Keratinocyte (primary cell): ENCODE measurements at regions not wholly inside any gene's neighbourhood (a gene's known extent, or its start where the extent isn't known, plus 50 kb on each side); places are given as distances from the start of the nearest gene placed in this dataset.

Source experiments
- DNase-seq: peaks from one replicate; pipeline ENCODE4 v3.0.0-alpha.2; 2011; ENCODE audit warnings: low read depth, missing footprints, low spot score
- FAIRE-seq: peaks from 2 replicates; lab custom pipeline; 2011; peaks lifted over from hg19 to GRCh38; lab: Jason Lieb, UNC
- H2AFZ ChIP-seq: 2 replicates; pipeline ENCODE4 v1.6.0; 2012; ENCODE audit warnings: low read length, control low read depth, inconsistent platforms; ENCODE audit not compliant: control insufficient read depth
- H3K27ac ChIP-seq: 2 replicates; pipeline ENCODE4 v1.5.1; 2011; ENCODE audit warnings: low read length; ENCODE audit not compliant: control insufficient read depth, insufficient read depth
- H3K27me3 ChIP-seq: 3 replicates; pipeline ENCODE4 v1.6.0; 2011; ENCODE audit warnings: low read length; ENCODE audit not compliant: control insufficient read depth, insufficient read depth; ENCODE audit errors: extremely low read depth
- H3K36me3 ChIP-seq, 2 experiments: 2 replicates in 1 of 2; 3 replicates in 1 of 2; pipeline ENCODE4 v1.5.1; 2011; ENCODE audit warnings: low read length in 2 of 2, mild to moderate bottlenecking in 1 of 2; ENCODE audit not compliant: control insufficient read depth in 2 of 2, insufficient read depth in 2 of 2; ENCODE audit errors: extremely low read depth in 1 of 2
- H3K4me1 ChIP-seq: 3 replicates; pipeline ENCODE4 v1.5.1; 2011; ENCODE audit warnings: low read length; ENCODE audit not compliant: control insufficient read depth, insufficient read depth; ENCODE audit errors: extremely low read depth
- H3K4me2 ChIP-seq: 3 replicates; pipeline ENCODE4 v1.6.0; 2011; ENCODE audit warnings: low read depth, low read length; ENCODE audit not compliant: control insufficient read depth, insufficient read depth; ENCODE audit errors: extremely low read depth
- H3K4me3 ChIP-seq, 3 experiments: fragments of 200-600 bp in 1 of 3; sonication (generic) in 1 of 3; 2 replicates in 2 of 3; 3 replicates in 1 of 3; pipeline ENCODE4 v1.5.1; 2011 to 2016; ENCODE audit warnings: low read length in 3 of 3, mild to moderate bottlenecking in 3 of 3, control low read depth in 2 of 3, inconsistent platforms in 1 of 3, low read depth in 1 of 3, mixed read lengths in 1 of 3, mixed run types in 1 of 3, moderate library complexity in 1 of 3; ENCODE audit not compliant: control insufficient read depth in 2 of 3, insufficient read depth in 2 of 3; ENCODE audit errors: extremely low read depth in 1 of 3
- H3K79me2 ChIP-seq: 2 replicates; pipeline ENCODE4 v1.6.0; 2012; ENCODE audit warnings: low read length; ENCODE audit not compliant: control insufficient read depth, insufficient read depth
- H3K9ac ChIP-seq: 3 replicates; pipeline ENCODE4 v1.6.0; 2011; ENCODE audit warnings: low read length; ENCODE audit not compliant: control insufficient read depth, insufficient read depth; ENCODE audit errors: extremely low read depth
- H3K9me1 ChIP-seq: 3 replicates; pipeline ENCODE4 v1.6.0; 2011; ENCODE audit warnings: low read length; ENCODE audit not compliant: control insufficient read depth, insufficient read depth; ENCODE audit errors: extremely low read depth
- H3K9me3 ChIP-seq: 2 replicates; pipeline ENCODE4 v1.5.1; 2012; ENCODE audit warnings: low read depth, low read length; ENCODE audit not compliant: control insufficient read depth
- H4K20me1 ChIP-seq: 3 replicates; pipeline ENCODE4 v1.6.0; 2011; ENCODE audit warnings: low read length; ENCODE audit not compliant: control insufficient read depth, insufficient read depth; ENCODE audit errors: extremely low read depth
- CTCF ChIP-seq, 3 experiments: IDR thresholded peaks in 1 of 3; conservative IDR thresholded peaks in 1 of 3; optimal IDR thresholded peaks in 1 of 3; 2 replicates in 2 of 3; 3 replicates in 1 of 3; pipeline versions ENCODE3 to v1.5.1; 2011; ENCODE audit warnings: low read length in 3 of 3, mild to moderate bottlenecking in 3 of 3, moderate library complexity in 2 of 3, control low read depth in 1 of 3, inconsistent platforms in 1 of 3; ENCODE audit not compliant: insufficient read depth in 2 of 3; ENCODE audit errors: extremely low read depth in 1 of 3
- EZH2 ChIP-seq: IDR thresholded peaks from one replicate; pipeline ENCODE4 v1.6.1; 2012; ENCODE audit warnings: inconsistent platforms, mild to moderate bottlenecking, low read length, moderate library complexity
- dilution Hi-C: fragments of 300-500 bp; cut with MboI; formaldehyde crosslinking; loops from one replicate; pipeline ENCODE4 v1.7.0; 2020; ENCODE audit warnings: low sequenced_read_pairs; ENCODE audit not compliant: extremely low pct_ligation_motif_present

DNA sequence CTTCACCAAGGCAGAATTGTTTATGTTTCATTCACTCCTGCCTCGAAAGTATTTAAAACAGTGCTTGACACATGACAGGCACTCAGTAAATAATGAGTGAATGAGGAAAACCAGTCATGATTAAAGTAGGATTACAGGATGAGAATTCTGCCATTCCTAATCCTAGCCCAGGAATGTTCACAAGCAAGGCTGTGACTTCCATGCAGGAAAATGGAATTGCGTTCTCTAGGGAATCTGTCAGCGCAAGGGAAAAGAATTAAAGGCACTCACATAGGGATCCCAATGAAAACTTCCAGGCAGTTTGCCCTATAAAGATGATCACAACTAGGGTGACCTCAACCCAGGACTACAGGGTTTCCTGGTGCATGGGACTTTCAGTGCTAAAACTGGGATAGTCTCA, 143.4 kb downstream of the CYSLTR2 start:
- Histone ChIP-seq H2AFZ (no peak overlapping the region), H4K20me1 (no peaks in the 10 kb centered on the region), H3K36me3 (no peaks in the 10 kb centered on the region), H3K4me2 (no peak overlapping the region), H3K9me3 (no peaks in the 10 kb centered on the region), H3K9me1 (no peaks in the 10 kb centered on the region), H3K9ac (no peak overlapping the region), H3K4me3 (no peak overlapping the region), H3K27me3 (no peaks in the 10 kb centered on the region), H3K4me1 (peaks cover 2% of the 10 kb centered on the region), H3K79me2 (no peaks in the 10 kb centered on the region), H3K27ac (no peak overlapping the region)
- no peak for TF ChIP-seq CTCF (optimal IDR thresholded peaks at IDR 0.05 in 1 of 3, IDR thresholded peaks at IDR 0.05 in 1 of 3, conservative IDR thresholded peaks at IDR 0.05 in 1 of 3; ENCODE audit: extremely low read depth in 1 of 3, insufficient read depth in 2 of 3, low read length in 3 of 3)
- no peak for TF ChIP-seq EZH2
- DNase-seq (no peak), FAIRE-seq (no peak)
- dilution Hi-C loops = no loop called here

GRCh38 chr13:48797761-48798160, 144.0 kb downstream of the CYSLTR2 start:
- Histone ChIP-seq H3K79me2 (no peaks in the 10 kb centered on the region), H4K20me1 (no peaks in the 10 kb centered on the region), H3K4me1 (no peaks in the 10 kb centered on the region), H3K27ac (no peak overlapping the region), H2AFZ (no peak overlapping the region), H3K4me3 (no peak overlapping the region), H3K9ac (no peak overlapping the region), H3K27me3 (no peaks in the 10 kb centered on the region), H3K9me1 (no peaks in the 10 kb centered on the region), H3K4me2 (no peak overlapping the region), H3K36me3 (no peaks in the 10 kb centered on the region), H3K9me3 (no peaks in the 10 kb centered on the region)
- TF ChIP-seq CTCF (optimal IDR thresholded peaks at IDR 0.05 in 1 of 3, IDR thresholded peaks at IDR 0.05 in 1 of 3, conservative IDR thresholded peaks at IDR 0.05 in 1 of 3; ENCODE audit: extremely low read depth in 1 of 3, insufficient read depth in 2 of 3, low read length in 3 of 3) = no peak
- DNase-seq (no peak), FAIRE-seq (no peak)
- dilution Hi-C loops = no loop called here
